HCEC 1CT (cell line): ENCODE measurements at regions not wholly inside any gene's neighbourhood (a gene's known extent, or its start where the extent isn't known, plus 50 kb on each side); places are given as distances from the start of the nearest gene placed in this dataset.
A peak's percentile ranks its signal among the peaks of the same experiment; 100 is the strongest.

Experiments used
- DNase-seq: peaks from one replicate; pipeline ENCODE4 v3.0.0-alpha.2; 2017

GRCh38 chr5:54705994-54706653, 188.6 kb downstream of the SNX18 start:
- DNase-seq: no peak

DNA sequence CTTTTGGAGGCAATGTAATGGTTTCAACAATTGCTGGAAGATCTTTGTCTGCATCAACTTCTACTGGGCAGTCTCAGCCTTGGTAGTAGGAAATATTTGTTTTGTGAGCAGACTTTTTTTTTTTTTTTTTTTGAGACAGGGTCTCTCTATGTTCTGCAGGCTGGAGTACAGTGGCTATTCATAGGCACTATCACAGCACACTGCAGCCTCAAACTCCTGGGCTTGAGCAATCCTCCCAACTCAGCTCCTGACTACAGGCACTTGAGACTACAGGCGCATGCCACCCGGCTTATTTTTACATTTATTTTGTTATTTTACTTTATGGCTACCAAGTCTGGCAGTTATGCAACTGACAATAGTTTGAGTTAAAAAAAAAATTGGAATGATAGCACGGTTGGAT, 187.3 kb downstream of the SNX18 start:
- DNase-seq: no peak

DNA sequence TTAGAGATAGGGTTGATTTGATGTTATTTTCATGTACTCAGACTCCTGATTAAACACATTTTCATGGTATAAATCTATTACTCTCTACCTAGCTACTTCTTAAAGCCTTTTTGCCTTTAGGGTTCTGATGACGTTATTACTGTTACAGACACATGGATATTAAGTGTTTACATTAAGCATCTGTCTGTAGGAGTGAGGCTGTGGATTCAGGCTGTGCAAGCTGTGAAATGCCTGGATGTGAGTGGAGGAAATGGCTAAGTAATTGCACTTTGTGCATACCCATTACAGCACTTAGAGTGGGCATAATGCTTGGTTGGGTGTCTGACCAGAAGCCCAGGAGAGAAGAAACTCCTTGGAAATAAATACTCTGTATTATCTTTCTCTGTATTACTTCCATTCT, 186.8 kb downstream of the SNX18 start:
- DNase-seq: peak; percentile 57

- no peak for DNase-seq
Observed at GRCh38 chr5:54703565-54704255, 186.2 kb downstream of the SNX18 start.

- DNase-seq: peak; percentile 94
Observed at GRCh38 chr5:54703133-54703532, 185.6 kb downstream of the SNX18 start.

GRCh38 chr5:54702470-54702869, 184.9 kb downstream of the SNX18 start:
- DNase-seq: peak; percentile 45

DNA sequence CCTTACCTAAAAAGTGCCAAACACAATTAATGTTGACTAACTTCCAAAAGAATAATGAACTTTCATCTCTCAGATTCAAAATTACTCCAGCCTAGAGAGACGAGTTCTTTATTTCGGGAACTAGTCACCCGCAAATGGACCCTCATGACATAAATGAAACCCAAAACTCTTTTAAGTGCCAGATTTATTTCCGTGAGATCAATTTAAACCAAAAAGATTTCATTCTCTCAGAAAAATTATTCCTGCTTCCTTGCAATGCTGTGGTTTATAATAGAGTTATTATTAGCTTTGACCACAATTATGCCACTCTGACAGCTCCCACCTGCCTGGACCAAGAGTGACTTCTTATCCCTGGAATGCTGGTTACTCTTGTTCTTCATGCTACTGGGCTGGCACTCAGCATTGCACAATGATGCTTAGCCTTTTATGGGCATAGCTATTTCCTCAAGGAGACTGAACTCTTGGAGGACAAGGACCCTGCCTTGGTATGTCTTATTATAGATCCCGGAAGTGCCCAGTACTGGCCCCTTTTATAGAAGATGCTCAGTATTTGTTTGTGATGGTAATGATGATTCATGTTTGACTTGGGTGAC, 183.5 kb downstream of the SNX18 start:
- DNase-seq: peak; percentile 100

GRCh38 chr5:54696931-54697330, 179.4 kb downstream of the SNX18 start:
- DNase-seq: no peak

- no peak for DNase-seq
Observed at GRCh38 chr5:54696346-54696745, 178.8 kb downstream of the SNX18 start.

GRCh38 chr5:54695198-54695966, 177.8 kb downstream of the SNX18 start:
- DNase-seq: no peak

DNA sequence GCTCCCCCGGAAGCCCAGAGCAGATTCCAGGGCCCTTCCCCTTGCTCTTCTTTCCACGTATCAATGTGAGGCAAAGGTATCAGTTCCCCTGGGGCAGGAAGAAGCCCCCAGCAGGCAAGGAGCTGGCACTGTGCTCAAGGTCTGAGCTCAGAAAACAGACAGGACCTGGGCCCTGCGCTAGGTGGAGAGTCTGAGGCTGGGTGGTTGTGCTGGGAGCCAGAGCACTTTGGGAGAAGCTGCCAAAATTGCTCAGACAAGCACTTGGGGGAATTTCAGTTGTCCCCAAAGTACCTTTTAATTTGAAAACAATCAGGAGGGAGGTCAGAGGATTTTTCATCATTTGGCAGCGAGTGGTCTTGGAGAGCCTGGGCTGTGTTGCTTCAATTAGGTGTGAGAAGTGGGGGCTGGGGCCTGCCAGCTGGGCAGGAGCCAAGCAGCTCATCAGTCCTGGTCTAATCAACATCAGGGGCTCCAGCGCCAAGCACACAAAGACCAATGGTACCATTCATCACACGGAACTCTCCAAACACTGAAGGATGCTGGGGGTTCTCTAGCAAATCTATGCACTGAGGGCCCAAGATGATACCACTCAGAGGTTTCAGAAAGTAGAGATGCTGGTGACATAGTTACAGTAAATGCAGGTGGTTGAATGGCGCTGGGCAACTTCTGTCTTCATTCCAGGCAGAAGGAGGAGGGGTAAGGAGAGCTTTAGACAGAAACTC, 176.5 kb downstream of the SNX18 start:
- DNase-seq: no peak

DNA sequence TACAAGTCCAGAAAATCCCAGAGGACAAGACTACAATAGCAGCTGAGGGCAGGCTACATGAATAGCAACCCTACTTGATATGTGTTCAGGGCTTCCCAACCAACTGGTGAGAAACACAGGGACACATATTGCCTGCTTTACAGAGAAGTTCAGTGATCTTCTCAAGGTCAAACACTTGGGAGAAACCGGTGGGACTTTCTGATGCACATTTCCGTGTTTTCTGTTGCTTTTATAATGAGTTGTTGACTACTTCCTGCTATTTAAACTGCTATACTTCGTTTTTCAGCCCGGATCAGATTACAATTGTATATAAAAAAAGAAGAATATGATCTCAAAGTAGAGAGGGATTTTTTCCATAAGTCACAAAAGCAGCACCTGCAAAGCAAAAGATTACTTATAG, 175.1 kb downstream of the SNX18 start:
- no peak for DNase-seq

DNA sequence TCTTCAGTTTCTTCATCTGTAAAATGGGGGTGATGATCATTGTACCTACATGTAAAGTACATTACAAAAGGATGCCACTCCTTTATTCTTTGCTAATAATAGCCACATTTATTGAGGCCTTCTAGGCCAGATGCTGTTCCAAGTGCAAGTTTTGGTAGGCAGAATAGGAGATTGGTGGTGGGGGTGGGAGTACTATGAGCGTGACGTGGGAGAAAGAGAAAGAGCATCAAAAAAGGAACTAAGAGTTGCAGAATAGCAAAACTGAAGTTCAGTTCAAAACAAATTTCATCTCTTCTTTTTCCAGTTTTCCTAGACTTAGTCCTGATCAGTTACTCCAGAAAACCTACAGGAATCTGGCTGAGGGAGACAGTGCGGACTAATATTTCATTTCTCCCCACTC, 174.1 kb downstream of the SNX18 start:
- DNase-seq: no peak

- DNase-seq: no peak
Observed at GRCh38 chr5:54689411-54690251, 172.1 kb downstream of the SNX18 start.

GRCh38 chr5:54680998-54681397, 163.4 kb downstream of the SNX18 start:
- no peak for DNase-seq

DNA sequence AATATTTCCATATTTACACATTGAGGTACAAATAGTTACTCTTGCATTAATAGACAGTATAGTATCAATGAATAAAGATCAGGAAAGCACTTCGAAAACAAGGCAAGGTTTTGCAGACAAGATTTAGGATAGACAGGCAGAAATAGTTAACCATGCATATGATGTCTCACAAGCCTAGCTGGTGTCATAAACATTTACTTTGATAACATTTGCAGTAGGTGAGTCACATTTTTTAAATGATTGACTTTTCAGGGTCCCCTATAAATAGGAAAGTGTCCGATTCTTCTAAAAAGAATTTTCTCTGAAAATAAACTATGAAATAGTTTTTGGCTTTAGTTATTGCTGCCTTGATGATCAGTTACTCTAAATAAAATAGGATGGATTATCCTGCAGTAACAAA, 162.1 kb downstream of the SNX18 start:
- DNase-seq: no peak

- no peak for DNase-seq
Observed at GRCh38 chr5:54678737-54679136, 161.2 kb downstream of the SNX18 start.

- DNase-seq: no peak
Observed at GRCh38 chr5:54676481-54677340, 159.2 kb downstream of the SNX18 start.

- no peak for DNase-seq
Observed at GRCh38 chr5:54673523-54674225, 156.1 kb downstream of the SNX18 start.

- no peak for DNase-seq
Observed at GRCh38 chr5:54672871-54673270, 155.3 kb downstream of the SNX18 start.
